Activated CD4-positive, CD25-positive, alpha-beta regulatory T cell treated with anti-CD3 and anti-CD28 coated beads, Interleukin-2, amount 50 U/mL, for 72 hours (primary cell): ENCODE measurements at regions not wholly inside any gene's neighbourhood (a gene's known extent, or its start where the extent isn't known, plus 50 kb on each side); places are given as distances from the start of the nearest gene placed in this dataset.
"Not testable (repeated sequence)": the region's sequence is repeated elsewhere in the genome, so short reads cannot be mapped to it uniquely, and the experiment has no call there.

Experiments used
- DNase-seq: peaks from one replicate; pipeline ENCODE4 v3.0.0; 2021

- DNase-seq: no peak
Observed at GRCh38 chr7:55304018-55304762, 60.9 kb upstream of the LANCL2 start.

GRCh38 chr7:55305135-55305534, 60.0 kb upstream of the LANCL2 start:
- no peak for DNase-seq

- DNase-seq: no peak
Observed at GRCh38 chr7:55306331-55306730, 58.8 kb upstream of the LANCL2 start.

- DNase-seq: no peak
Observed at GRCh38 chr7:55307123-55307916, 57.8 kb upstream of the LANCL2 start.

- DNase-seq: no peak
Observed at GRCh38 chr7:55308186-55308929, 56.8 kb upstream of the LANCL2 start.

- peak; percentile 56 for DNase-seq
Observed at GRCh38 chr7:55309040-55309991, 55.8 kb upstream of the LANCL2 start.

- no peak for DNase-seq
Observed at GRCh38 chr7:55310287-55311025, 54.7 kb upstream of the LANCL2 start.

GRCh38 chr7:55311892-55312291, 53.2 kb upstream of the LANCL2 start:
- DNase-seq: not testable (repeated sequence)

GRCh38 chr7:55313671-55314070, 51.5 kb upstream of the LANCL2 start:
- DNase-seq: not testable (repeated sequence)

- DNase-seq: no peak
Observed at GRCh38 chr7:55314967-55315366, 50.2 kb upstream of the LANCL2 start.
